Loucy (cell line): ENCODE measurements at regions not wholly inside any gene's neighbourhood (a gene's known extent, or its start where the extent isn't known, plus 50 kb on each side); places are given as distances from the start of the nearest gene placed in this dataset.

ENCODE experiments used
- CTCF ChIP-seq: fragments of 200-600 bp; sonication (generic); conservative IDR thresholded peaks from 2 replicates; pipeline ENCODE4 v1.5.1; 2014; ENCODE audit warnings: mild to moderate bottlenecking, antibody characterized with exemption, low read length
- EZH2phosphoT487 ChIP-seq: fragments of 200-600 bp; IDR thresholded peaks from 2 replicates; pipeline ENCODE4 v1.6.1; 2018; ENCODE audit warnings: antibody characterized with exemption, mild to moderate bottlenecking, moderate library complexity, borderline replicate concordance

GRCh38 chr13:86731987-86732386 is 932.8 kb upstream of the SLITRK6 start:
- no peak for TF ChIP-seq CTCF
- no peak for TF ChIP-seq EZH2phosphoT487
